Transverse colon (tissue), 4 donors: ENCODE measurements at regions not wholly inside any gene's neighbourhood (a gene's known extent, or its start where the extent isn't known, plus 50 kb on each side); places are given as distances from the start of the nearest gene placed in this dataset.
"Not testable (repeated sequence)": the region's sequence is repeated elsewhere in the genome, so short reads cannot be mapped to it uniquely, and the experiment has no call there.

Experiments used
- DNase-seq: peaks from one replicate; pipeline ENCODE4 v3.0.0-alpha.2; 2019
- H3K27ac ChIP-seq, 4 donors: fragments of 200-600 bp; sonication (generic); 2 replicates each; pipeline ENCODE4 v1.5.1; 2016 to 2018; ENCODE audit warnings: inconsistent platforms in 4 of 4
- H3K27me3 ChIP-seq: fragments of 200-600 bp; sonication (generic); 2 replicates; pipeline ENCODE4 v1.5.1; 2017; ENCODE audit warnings: inconsistent platforms
- H3K36me3 ChIP-seq, 4 donors: fragments of 200-600 bp; sonication (generic); 2 replicates each; pipeline ENCODE4 v1.5.1; 2017 to 2019; ENCODE audit warnings: inconsistent platforms in 4 of 4
- H3K4me1 ChIP-seq, 4 donors: fragments of 200-600 bp; sonication (generic); 2 replicates each; pipeline ENCODE4 v1.5.1; 2017 to 2020; ENCODE audit warnings: inconsistent platforms in 4 of 4
- H3K4me3 ChIP-seq, 4 donors: fragments of 200-600 bp; sonication (generic); 1 replicate in 1 of 4; 2 replicates in 3 of 4; pipeline versions ENCODE4 v1.5.1 to v1.6.1; 2017 to 2019; ENCODE audit warnings: inconsistent platforms in 4 of 4
- H3K9me3 ChIP-seq, 2 donors: fragments of 200-600 bp; sonication (generic); 2 replicates each; pipeline ENCODE4 v1.5.1; 2017 to 2019; ENCODE audit warnings: inconsistent platforms in 2 of 2
- EP300 ChIP-seq: sonication (generic); formaldehyde crosslinking; IDR thresholded peaks from one replicate; pipeline ENCODE4 v1.6.1; 2017; ENCODE audit warnings: antibody characterized with exemption, low read depth
- POLR2A ChIP-seq: fragments of 450-650 bp; IDR thresholded peaks from one replicate; pipeline ENCODE4 v1.6.1; 2016; ENCODE audit warnings: antibody characterized with exemption, mild to moderate bottlenecking, moderate library complexity
- POLR2AphosphoS5 ChIP-seq, 3 donors: sonication (generic); formaldehyde crosslinking; IDR thresholded peaks; one replicate each; pipeline ENCODE4 v1.6.1; 2016; ENCODE audit warnings: antibody characterized with exemption in 3 of 3
- WGBS, 2 donors: methylation state at CpG; one replicate each; pipeline ENCODE4 v1.1.5; 2018; ENCODE audit warnings: low coverage in 1 of 2; 5-methylcytosine and 5-hydroxymethylcytosine counted together
- in situ Hi-C, 4 donors: fragments of 200-750 bp; cut with MboI; loops; one replicate each; pipeline versions ENCODE4 v1.15.0 to v1.15.1; 2017; ENCODE audit warnings: low sequenced_read_pairs in 3 of 4, low pct_ligation_motif_present in 1 of 4, low pct_unique_long_range_greater_than_20kb in 1 of 4
- intact Hi-C: fragments of 100-400 bp; cut with DNase I; formaldehyde crosslinking; loops from one replicate; pipeline ENCODE4 v1.15.1; 2023; ENCODE audit warnings: low total_unique reads
- TF ChIP-seq, protein P1 (sequence below), 5 experiments: fragments of 200-600 bp in 3 of 5; fragments of 450-650 bp in 2 of 5; sonication (generic) in 3 of 5; IDR thresholded peaks; 1 replicate in 2 of 5; 2 replicates in 3 of 5; pipeline ENCODE4 v1.5.1; 2016 to 2017; ENCODE audit warnings: antibody characterized with exemption in 5 of 5, inconsistent platforms in 3 of 5, mild to moderate bottlenecking in 2 of 5, moderate library complexity in 1 of 5

DNA sequence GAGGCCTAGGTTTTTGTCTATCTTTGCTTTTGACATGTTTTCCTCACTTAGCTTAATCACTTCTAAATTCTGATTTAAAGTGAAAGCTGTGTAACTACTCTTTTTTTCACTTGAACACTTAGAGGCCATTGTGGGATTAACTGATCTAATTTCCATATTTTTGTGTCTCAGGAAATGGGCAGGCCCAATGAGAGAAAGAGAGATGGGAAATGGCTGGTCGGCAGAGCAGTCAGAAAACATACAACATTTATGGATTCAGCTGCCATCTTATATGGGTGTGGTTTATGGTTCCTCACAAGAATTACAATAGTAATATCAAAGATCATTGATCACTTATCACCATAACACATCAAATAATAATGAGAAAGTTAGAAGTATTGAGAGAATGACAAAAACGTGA, 320.8 kb downstream of the PTPRC start:
- 77 to 90% methylated on average over 1 to 2 of the region's 2 CpGs for WGBS, 2 donors
- no peaks in the 10 kb centered on the region for H3K4me1 ChIP-seq
- TF ChIP-seq POLR2A (no peak), EP300 (no peak), POLR2AphosphoS5 (IDR thresholded peaks at IDR 0.05) (no peak)
- TF ChIP-seq, protein P1, sequence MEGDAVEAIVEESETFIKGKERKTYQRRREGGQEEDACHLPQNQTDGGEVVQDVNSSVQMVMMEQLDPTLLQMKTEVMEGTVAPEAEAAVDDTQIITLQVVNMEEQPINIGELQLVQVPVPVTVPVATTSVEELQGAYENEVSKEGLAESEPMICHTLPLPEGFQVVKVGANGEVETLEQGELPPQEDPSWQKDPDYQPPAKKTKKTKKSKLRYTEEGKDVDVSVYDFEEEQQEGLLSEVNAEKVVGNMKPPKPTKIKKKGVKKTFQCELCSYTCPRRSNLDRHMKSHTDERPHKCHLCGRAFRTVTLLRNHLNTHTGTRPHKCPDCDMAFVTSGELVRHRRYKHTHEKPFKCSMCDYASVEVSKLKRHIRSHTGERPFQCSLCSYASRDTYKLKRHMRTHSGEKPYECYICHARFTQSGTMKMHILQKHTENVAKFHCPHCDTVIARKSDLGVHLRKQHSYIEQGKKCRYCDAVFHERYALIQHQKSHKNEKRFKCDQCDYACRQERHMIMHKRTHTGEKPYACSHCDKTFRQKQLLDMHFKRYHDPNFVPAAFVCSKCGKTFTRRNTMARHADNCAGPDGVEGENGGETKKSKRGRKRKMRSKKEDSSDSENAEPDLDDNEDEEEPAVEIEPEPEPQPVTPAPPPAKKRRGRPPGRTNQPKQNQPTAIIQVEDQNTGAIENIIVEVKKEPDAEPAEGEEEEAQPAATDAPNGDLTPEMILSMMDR (IDR thresholded peaks at IDR 0.05), result no peak
- no peaks in the 10 kb centered on the region for H3K36me3 ChIP-seq
- in situ Hi-C loops, result no loop called here
- no peak overlapping the region for H3K4me3 ChIP-seq
- peaks cover 0 to 8% of the 10 kb centered on the region in 2 donors for H3K9me3 ChIP-seq
- no peak overlapping the region for H3K27ac ChIP-seq
- no peaks in the 10 kb centered on the region for H3K27me3 ChIP-seq
- no peak for DNase-seq
- intact Hi-C loops, result no loop called here

DNA sequence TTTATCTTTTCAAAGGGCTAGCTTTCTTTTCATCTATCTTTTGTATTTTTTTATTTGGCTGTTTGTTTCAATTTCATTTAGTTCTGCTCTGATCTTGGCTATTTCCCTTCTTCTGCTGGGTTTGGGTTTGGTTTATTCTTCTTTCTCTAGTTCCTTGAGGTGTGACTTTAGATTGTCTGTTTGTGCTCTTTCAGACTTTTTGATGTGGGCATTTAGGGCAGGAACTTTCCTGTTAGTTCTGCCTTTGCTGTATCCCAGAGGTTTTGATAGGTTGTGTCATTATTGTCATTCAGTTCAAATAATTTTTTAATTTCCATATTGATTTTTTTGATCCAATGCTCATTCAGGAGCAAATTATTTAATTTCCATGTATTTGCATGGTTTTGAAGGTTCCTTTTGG, 325.0 kb downstream of the PTPRC start:
- H3K4me1 ChIP-seq, H3K27ac ChIP-seq, DNase-seq, H3K27me3 ChIP-seq, in situ Hi-C loops, H3K36me3 ChIP-seq, intact Hi-C loops, H3K9me3 ChIP-seq, H3K4me3 ChIP-seq: not testable (repeated sequence)

DNA sequence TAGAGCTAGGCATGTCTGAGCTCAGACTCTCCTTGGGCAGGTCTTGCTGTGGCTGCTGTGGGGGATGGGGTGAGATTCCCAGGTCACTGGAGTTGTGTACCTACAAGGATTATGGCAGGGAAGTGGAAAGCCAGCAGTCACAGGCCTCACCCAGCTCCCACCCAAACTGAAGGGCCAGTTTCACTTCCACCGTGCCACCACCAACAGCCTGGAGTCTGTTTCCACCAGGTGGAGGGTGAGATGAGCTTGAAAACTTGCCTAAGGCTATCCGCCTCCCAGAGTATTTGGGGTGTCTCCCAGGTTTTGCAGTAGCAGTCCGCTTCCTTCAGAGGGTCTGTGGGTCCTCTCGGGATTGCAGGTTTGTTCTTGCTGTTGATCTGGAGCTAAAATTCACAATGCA, 327.7 kb downstream of the PTPRC start:
- H3K4me3 ChIP-seq, result no peak overlapping the region
- no peaks in the 10 kb centered on the region for H3K27me3 ChIP-seq
- TF ChIP-seq POLR2A, result no peak
- no peak for TF ChIP-seq POLR2AphosphoS5 (IDR thresholded peaks at IDR 0.05)
- TF ChIP-seq, protein P1 (IDR thresholded peaks at IDR 0.05), result no peak
- no peak for TF ChIP-seq EP300
- intact Hi-C loops (no loop called here), in situ Hi-C loops (no loop called here)
- peaks cover 0 to 2% of the 10 kb centered on the region in 2 donors for H3K9me3 ChIP-seq
- 84% methylated on average over 4 of the region's 4 CpGs; no CpG with 5 or more reads in 1 of the 2 donors for WGBS, 2 donors
- H3K36me3 ChIP-seq, result no peaks in the 10 kb centered on the region
- DNase-seq, result no peak
- H3K4me1 ChIP-seq, result no peaks in the 10 kb centered on the region
- H3K27ac ChIP-seq, result no peak overlapping the region

DNA sequence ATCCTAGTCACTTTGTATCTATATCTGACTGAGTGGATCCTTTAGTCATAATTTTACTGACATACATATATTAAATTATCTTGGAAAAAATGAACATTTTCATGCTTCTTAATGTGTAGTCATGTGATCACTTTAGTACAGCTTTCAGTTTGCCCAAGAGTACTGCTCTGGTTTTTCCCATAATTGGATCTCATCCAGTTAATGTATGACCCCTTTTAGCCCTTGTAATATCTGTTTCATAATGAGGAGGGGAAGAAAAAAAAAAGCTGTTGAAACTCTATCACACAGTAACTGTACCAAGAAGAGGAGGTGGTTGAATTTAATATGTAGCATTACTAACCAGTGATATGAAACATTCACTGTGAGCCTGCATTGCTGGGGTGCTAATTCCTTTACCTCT, 328.7 kb downstream of the PTPRC start:
- Histone ChIP-seq H3K36me3 (no peaks in the 10 kb centered on the region), H3K27ac (no peak overlapping the region), H3K4me3 (no peak overlapping the region), H3K4me1 (no peaks in the 10 kb centered on the region), H3K9me3 (peaks cover 0 to 2% of the 10 kb centered on the region in 2 donors), H3K27me3 (no peaks in the 10 kb centered on the region)
- intact Hi-C loops, result no loop called here
- TF ChIP-seq, protein P1 (IDR thresholded peaks at IDR 0.05), result no peak
- TF ChIP-seq EP300 (no peak), POLR2AphosphoS5 (IDR thresholded peaks at IDR 0.05) (no peak), POLR2A (no peak)
- no peak for DNase-seq
- in situ Hi-C loops, result no loop called here

DNA sequence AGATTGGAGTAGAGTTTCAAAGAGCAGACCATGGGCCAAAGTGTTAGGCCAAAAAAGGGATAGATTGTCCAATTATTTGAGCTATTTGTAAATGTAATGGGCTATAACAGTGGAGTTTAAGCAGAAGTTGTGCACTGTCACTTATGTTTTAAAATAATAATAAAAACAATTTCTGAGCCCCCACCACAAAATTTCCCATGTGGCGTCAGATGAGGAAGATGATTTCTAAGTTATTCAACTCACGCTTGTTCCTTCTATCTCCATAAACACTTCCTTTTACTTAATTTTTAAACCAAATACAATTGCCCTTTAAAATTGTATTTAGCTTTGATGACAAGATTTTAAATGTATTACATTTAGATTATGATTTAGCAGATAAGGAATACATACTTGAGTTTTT, 330.0 kb downstream of the PTPRC start:
- in situ Hi-C loops, result no loop called here
- intact Hi-C loops, result no loop called here
- Histone ChIP-seq H3K36me3 (no peaks in the 10 kb centered on the region), H3K4me1 (no peaks in the 10 kb centered on the region), H3K4me3 (no peak overlapping the region), H3K9me3 (peaks cover 0 to 2% of the 10 kb centered on the region in 2 donors), H3K27me3 (no peaks in the 10 kb centered on the region), H3K27ac (no peak overlapping the region)
- WGBS, 2 donors, result 89 to 90% methylated on average over 2 of the region's 2 CpGs
- DNase-seq, result no peak
- TF ChIP-seq, protein P1 (IDR thresholded peaks at IDR 0.05), result no peak
- no peak for TF ChIP-seq POLR2A
- no peak for TF ChIP-seq EP300
